Left kidney (tissue), 1 donor: ENCODE measurements at regions not wholly inside any gene's neighbourhood (a gene's known extent, or its start where the extent isn't known, plus 50 kb on each side); places are given as distances from the start of the nearest gene placed in this dataset.
A peak's percentile ranks its signal among the peaks of the same experiment; 100 is the strongest.

ENCODE experiments used
- DNase-seq: peaks from one replicate; pipeline ENCODE4 v3.0.0-alpha.2; 2013

GRCh38 chr5:154107010-154107409, 68.2 kb downstream of the MFAP3 start:
- no peak for DNase-seq

GRCh38 chr5:154107756-154108155, 69.0 kb downstream of the MFAP3 start:
- DNase-seq = no peak

- no peak for DNase-seq
Measured at GRCh38 chr5:154109416-154110106, 70.8 kb downstream of the MFAP3 start.

GRCh38 chr5:154110107-154110453, 71.3 kb downstream of the MFAP3 start:
- no peak for DNase-seq

GRCh38 chr5:154110716-154111115, 71.9 kb downstream of the MFAP3 start:
- no peak for DNase-seq

- DNase-seq = no peak
Measured at GRCh38 chr5:154111214-154111613, 72.4 kb downstream of the MFAP3 start.

GRCh38 chr5:154112255-154112654, 73.5 kb downstream of the MFAP3 start:
- DNase-seq = no peak

GRCh38 chr5:154115291-154115690, 75.2 kb upstream of the GALNT10 start:
- no peak for DNase-seq

GRCh38 chr5:154117050-154117449, 73.5 kb upstream of the GALNT10 start:
- no peak for DNase-seq

- DNase-seq = no peak
Measured at GRCh38 chr5:154117930-154118329, 72.6 kb upstream of the GALNT10 start.

GRCh38 chr5:154118385-154118784, 72.1 kb upstream of the GALNT10 start:
- no peak for DNase-seq

GRCh38 chr5:154118893-154119336, 71.6 kb upstream of the GALNT10 start:
- DNase-seq = peak; percentile 50

GRCh38 chr5:154129013-154129412, 61.5 kb upstream of the GALNT10 start:
- DNase-seq = no peak

- no peak for DNase-seq
Measured at GRCh38 chr5:154129921-154130320, 60.6 kb upstream of the GALNT10 start.

- no peak for DNase-seq
Measured at GRCh38 chr5:154131817-154132216, 58.7 kb upstream of the GALNT10 start.

- no peak for DNase-seq
Measured at GRCh38 chr5:154132718-154133307, 57.7 kb upstream of the GALNT10 start.

- DNase-seq = no peak
Measured at GRCh38 chr5:154133591-154133990, 56.9 kb upstream of the GALNT10 start.

- DNase-seq = no peak
Measured at GRCh38 chr5:154134499-154134898, 56.0 kb upstream of the GALNT10 start.

- DNase-seq = no peak
Measured at GRCh38 chr5:154135125-154135817, 55.3 kb upstream of the GALNT10 start.

- no peak for DNase-seq
Measured at GRCh38 chr5:154136141-154136540, 54.4 kb upstream of the GALNT10 start.

GRCh38 chr5:154138701-154139100, 51.8 kb upstream of the GALNT10 start:
- no peak for DNase-seq

GRCh38 chr5:154140381-154140780, 50.2 kb upstream of the GALNT10 start:
- DNase-seq = no peak
